Heart left ventricle (tissue), 16 donors: ENCODE measurements at regions not wholly inside any gene's neighbourhood (a gene's known extent, or its start where the extent isn't known, plus 50 kb on each side); places are given as distances from the start of the nearest gene placed in this dataset.

Source experiments
- ATAC-seq, 4 donors: fragments of 200-7000 bp; cut with Tn5 transposase; one replicate each; pipeline ENCODE4 v1.9.1; 2020 to 2022; ENCODE audit warnings: moderate library complexity in 4 of 4, mild to moderate bottlenecking in 3 of 4, moderate number of reproducible peaks in 1 of 4
- DNase-seq, 5 donors: peaks; one replicate each; pipeline ENCODE4 v3.0.0-alpha.2; 2020
- H3K27ac ChIP-seq, 12 donors: fragments of 200-600 bp; sonication (generic) in 4 of 12; one replicate each; pipeline versions ENCODE4 v1.5.0 to v1.8.0; 2016 to 2022; ENCODE audit warnings: mild to moderate bottlenecking in 2 of 12
- H3K27me3 ChIP-seq, 9 donors: fragments of 200-600 bp; sonication (generic) in 2 of 9; one replicate each; pipeline versions ENCODE4 v1.5.1 to v1.8.0; 2016 to 2022; ENCODE audit warnings: mild to moderate bottlenecking in 3 of 9
- H3K36me3 ChIP-seq, 9 donors: fragments of 200-600 bp; sonication (generic) in 2 of 9; one replicate each; pipeline versions ENCODE4 v1.5.0 to v1.8.0; 2018 to 2022; ENCODE audit warnings: mild to moderate bottlenecking in 2 of 9
- H3K4me1 ChIP-seq, 12 donors: fragments of 200-600 bp; sonication (generic) in 4 of 12; one replicate each; pipeline versions ENCODE4 v1.5.0 to v1.8.0; 2016 to 2022; ENCODE audit warnings: mild to moderate bottlenecking in 3 of 12
- H3K4me3 ChIP-seq, 12 donors: fragments of 200-600 bp; sonication (generic) in 4 of 12; one replicate each; pipeline versions ENCODE4 v1.5.0 to v1.8.0; 2017 to 2022; ENCODE audit warnings: mild to moderate bottlenecking in 9 of 12, moderate library complexity in 4 of 12
- H3K9me3 ChIP-seq, 12 donors: fragments of 200-600 bp; sonication (generic) in 4 of 12; one replicate each; pipeline versions ENCODE4 v1.5.0 to v1.8.0; 2016 to 2022; ENCODE audit warnings: mild to moderate bottlenecking in 1 of 12
- POLR2A ChIP-seq, 2 donors: fragments of 450-650 bp; IDR thresholded peaks; one replicate each; pipeline ENCODE4 v1.6.1; 2017; ENCODE audit warnings: antibody characterized with exemption in 2 of 2, mild to moderate bottlenecking in 2 of 2, moderate library complexity in 2 of 2
- WGBS, 4 donors: extraction: QIAGEN DNeasy Blood & Tissue Kit in 2 of 4; methylation state at CpG; one replicate each; pipeline versions ENCODE4 v1.1.5 to v1.1.7; 2013 to 2018; 5-methylcytosine and 5-hydroxymethylcytosine counted together
- intact Hi-C, 10 donors: fragments of 100-400 bp; cut with DNase I; formaldehyde crosslinking; loops; one replicate each; pipeline versions ENCODE4 v1.11.1 to v1.14.2; 2022
- TF ChIP-seq, protein P1 (sequence below), 12 donors: fragments of 200-600 bp; sonication (generic) in 4 of 12; IDR thresholded peaks; one replicate each; pipeline versions ENCODE4 v1.5.0 to v1.8.0; 2018 to 2022; ENCODE audit warnings: antibody characterized with exemption in 12 of 12, mild to moderate bottlenecking in 5 of 12
- donor health status: ischemic (EF 13 %, LVEDD 7.1; RV severe dilation, severe dysfunction).
- donor health status: healthy with polysubstance abuse.
- donor health status: DM: no; HTN: yes; CAD: no.
- donor health status: DM: no; HTN: no; CAD: no.
- donor health status: ischemic (EF 25% LVEDD 6.9; RV normal size, moderate dysfunction).
- donor health status: ischemic (EF 25% LVEDD 5.7; RV mildly dilated, moderate dysfunction).
- donor health status: healthy.
- donor health status: DM: yes; HTN: yes; CAD: no.
- donor health status: ischemic (EF 35%, LVEDD 5.7; RV mildly dilated, moderate dysfunction).
- donor health status: nonischemic (EF 11% LVEDD 7.7; RV severe dilation, severe dysfunction).
- donor health status: DM: yes; HTN: yes; CAD: no.
- donor health status: PGD.
- donor health status: ischemic (EF 29% LVEDD 5.4; RV normal size, mild dysfunction).
- donor health status: nonischemic (EF 23%, LVEDD 6.1; RV moderate dilation, normal function).

DNA sequence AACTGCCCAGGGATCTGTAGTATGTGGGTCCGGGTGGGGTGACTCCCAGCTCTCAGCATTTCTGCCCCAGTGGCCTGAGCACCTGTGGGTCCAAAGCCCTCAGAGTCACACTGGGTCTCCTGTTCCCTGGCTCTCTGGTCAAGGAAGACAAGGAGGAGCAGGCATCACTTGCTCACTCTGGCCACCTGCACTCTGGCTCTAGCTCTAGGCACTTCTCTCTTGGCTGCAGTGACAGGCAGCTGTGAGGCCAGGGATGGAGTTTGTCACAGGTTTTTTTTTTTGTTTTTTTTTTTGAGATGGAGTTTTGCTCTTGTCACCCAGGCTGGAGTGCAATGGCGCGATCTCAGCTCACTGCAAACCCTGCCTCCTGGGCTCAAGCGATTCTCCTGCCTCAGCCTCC is 84.6 kb downstream of the HS1BP3 start:
- ATAC-seq (no peak), DNase-seq (peak in 1 of 5 donors; percentile 5)
- no peaks in the 10 kb centered on the region for H3K36me3 ChIP-seq
- peak overlapping the region in 1 of 12 donors; percentile 30 for H3K27ac ChIP-seq
- no peak overlapping the region for H3K4me3 ChIP-seq
- H3K4me1 ChIP-seq = peaks cover 0 to 55% (median 41%) of the 10 kb centered on the region in 12 donors
- 89 to 97% (median 94%) methylated on average over 3 to 4 of the region's 4 CpGs for WGBS, 4 donors
- TF ChIP-seq POLR2A (IDR thresholded peaks at IDR 0.05) = no peak
- TF ChIP-seq, protein P1, sequence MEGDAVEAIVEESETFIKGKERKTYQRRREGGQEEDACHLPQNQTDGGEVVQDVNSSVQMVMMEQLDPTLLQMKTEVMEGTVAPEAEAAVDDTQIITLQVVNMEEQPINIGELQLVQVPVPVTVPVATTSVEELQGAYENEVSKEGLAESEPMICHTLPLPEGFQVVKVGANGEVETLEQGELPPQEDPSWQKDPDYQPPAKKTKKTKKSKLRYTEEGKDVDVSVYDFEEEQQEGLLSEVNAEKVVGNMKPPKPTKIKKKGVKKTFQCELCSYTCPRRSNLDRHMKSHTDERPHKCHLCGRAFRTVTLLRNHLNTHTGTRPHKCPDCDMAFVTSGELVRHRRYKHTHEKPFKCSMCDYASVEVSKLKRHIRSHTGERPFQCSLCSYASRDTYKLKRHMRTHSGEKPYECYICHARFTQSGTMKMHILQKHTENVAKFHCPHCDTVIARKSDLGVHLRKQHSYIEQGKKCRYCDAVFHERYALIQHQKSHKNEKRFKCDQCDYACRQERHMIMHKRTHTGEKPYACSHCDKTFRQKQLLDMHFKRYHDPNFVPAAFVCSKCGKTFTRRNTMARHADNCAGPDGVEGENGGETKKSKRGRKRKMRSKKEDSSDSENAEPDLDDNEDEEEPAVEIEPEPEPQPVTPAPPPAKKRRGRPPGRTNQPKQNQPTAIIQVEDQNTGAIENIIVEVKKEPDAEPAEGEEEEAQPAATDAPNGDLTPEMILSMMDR (IDR thresholded peaks at IDR 0.05) = no peak
- intact Hi-C loops = loop anchor here in 4 of 10 donors (5.0 kb wide), 2 partner anchors 34 to 49 kb away; no protein-coding TSS in a partner anchor
- no peaks in the 10 kb centered on the region for H3K27me3 ChIP-seq
- H3K9me3 ChIP-seq = no peaks in the 10 kb centered on the region

DNA sequence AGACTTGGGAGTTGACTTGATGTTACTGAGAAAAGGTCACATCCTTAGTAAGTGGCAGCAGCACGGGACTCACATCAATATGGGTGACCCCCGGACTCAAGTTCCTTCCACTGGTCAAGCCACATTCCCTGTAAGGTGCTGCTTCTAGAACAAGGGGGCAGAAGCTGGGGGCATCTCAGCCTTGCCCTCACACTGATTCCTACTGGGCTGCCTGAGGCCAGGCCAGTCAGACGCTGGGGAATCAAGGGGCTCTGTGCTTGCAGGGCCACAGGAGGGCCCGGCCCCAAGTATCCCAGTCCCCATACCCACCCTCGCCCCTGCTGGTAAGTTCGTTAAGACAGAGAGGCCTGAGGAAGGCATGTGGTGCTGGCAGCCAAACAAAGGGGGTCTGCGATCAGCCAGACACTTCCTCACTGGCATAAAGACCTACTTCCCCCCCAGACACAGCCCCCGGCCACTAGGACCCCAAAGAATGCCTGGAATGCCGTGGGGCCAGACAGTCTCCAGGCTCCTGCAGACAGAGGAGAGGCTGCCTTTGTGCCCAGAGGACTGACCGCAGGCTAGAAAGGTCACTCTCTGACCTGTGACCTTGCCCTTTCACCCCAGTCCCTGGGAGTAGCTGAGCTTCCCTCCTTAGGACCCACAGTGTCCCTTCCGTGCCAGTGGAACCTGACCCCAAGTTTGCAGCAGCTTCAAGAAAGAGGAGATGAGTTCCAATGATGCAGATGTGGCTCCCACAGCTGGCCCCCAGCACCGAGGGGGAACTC is 83.6 kb downstream of the HS1BP3 start:
- ATAC-seq = no peak
- no peak overlapping the region for H3K4me3 ChIP-seq
- H3K36me3 ChIP-seq = no peaks in the 10 kb centered on the region
- DNase-seq = peak in 2 of 5 donors; percentile 9 to 22
- no peaks in the 10 kb centered on the region for H3K27me3 ChIP-seq
- WGBS, 4 donors = 82 to 86% (median 83%) methylated on average over 10 to 12 of the region's 12 CpGs
- H3K4me1 ChIP-seq = peaks cover 0 to 65% (median 50%) of the 10 kb centered on the region in 12 donors
- H3K9me3 ChIP-seq = no peaks in the 10 kb centered on the region
- intact Hi-C loops = loop anchor here in 4 of 10 donors (5.0 kb wide), 2 partner anchors 35 to 50 kb away; no protein-coding TSS in a partner anchor
- TF ChIP-seq, protein P1 (IDR thresholded peaks at IDR 0.05) = no peak
- TF ChIP-seq POLR2A (IDR thresholded peaks at IDR 0.05) = no peak
- H3K27ac ChIP-seq = peak overlapping the region; percentile 75 to 96 (median 82)
